Right atrium auricular region (tissue), 2 donors: ENCODE measurements at regions not wholly inside any gene's neighbourhood (a gene's known extent, or its start where the extent isn't known, plus 50 kb on each side); places are given as distances from the start of the nearest gene placed in this dataset.
"Not testable (repeated sequence)": the region's sequence is repeated elsewhere in the genome, so short reads cannot be mapped to it uniquely, and the experiment has no call there.

Source experiments
- DNase-seq: peaks from one replicate; pipeline ENCODE4 v3.0.0-alpha.2; 2019; ENCODE audit warnings: low spot score
- H3K27ac ChIP-seq, 2 donors: fragments of 200-600 bp; sonication (generic); 1 replicate in 1 of 2; 2 replicates in 1 of 2; pipeline ENCODE4 v1.5.1; 2016 to 2019
- H3K27me3 ChIP-seq, 2 donors: fragments of 200-600 bp; sonication (generic); one replicate each; pipeline versions ENCODE4 v1.5.1 to v1.6.0; 2017 to 2019
- H3K36me3 ChIP-seq: fragments of 200-600 bp; sonication (generic); one replicate; pipeline ENCODE4 v1.5.1; 2016
- H3K4me1 ChIP-seq, 2 donors: fragments of 200-600 bp; sonication (generic); one replicate each; pipeline versions ENCODE4 v1.5.1 to v1.6.0; 2017 to 2019
- H3K4me3 ChIP-seq, 2 donors: fragments of 200-600 bp; sonication (generic); 1 replicate in 1 of 2; 2 replicates in 1 of 2; pipeline ENCODE4 v1.5.1; 2017 to 2019; ENCODE audit warnings: mild to moderate bottlenecking in 1 of 2, moderate library complexity in 1 of 2
- H3K9me3 ChIP-seq, 2 donors: fragments of 200-600 bp; sonication (generic); one replicate each; pipeline ENCODE4 v1.5.1; 2019
- CTCF ChIP-seq, 2 donors: fragments of 200-600 bp; sonication (generic); IDR thresholded peaks; one replicate each; pipeline ENCODE4 v1.5.1; 2019; ENCODE audit warnings: antibody characterized with exemption in 2 of 2

GRCh38 chr15:59792359-59792758 is 103.2 kb upstream of the BNIP2 start:
- H3K9me3 ChIP-seq: no peaks in the 10 kb centered on the region
- TF ChIP-seq CTCF (IDR thresholded peaks at IDR 0.05): no peak
- H3K4me1 ChIP-seq: no peaks in the 10 kb centered on the region
- no peaks in the 10 kb centered on the region for H3K27me3 ChIP-seq
- H3K4me3 ChIP-seq: no peak overlapping the region
- no peak overlapping the region for H3K27ac ChIP-seq
- H3K36me3 ChIP-seq: no peaks in the 10 kb centered on the region
- no peak for DNase-seq

GRCh38 chr15:59791755-59792154 is 102.6 kb upstream of the BNIP2 start:
- Histone ChIP-seq H3K4me3 (no peak overlapping the region), H3K27ac (no peak overlapping the region), H3K36me3 (no peaks in the 10 kb centered on the region), H3K9me3 (no peaks in the 10 kb centered on the region), H3K4me1 (no peaks in the 10 kb centered on the region), H3K27me3 (no peaks in the 10 kb centered on the region)
- no peak for DNase-seq
- no peak for TF ChIP-seq CTCF (IDR thresholded peaks at IDR 0.05)

- no peak for DNase-seq
- no peak for TF ChIP-seq CTCF (IDR thresholded peaks at IDR 0.05)
- Histone ChIP-seq H3K36me3 (no peaks in the 10 kb centered on the region), H3K9me3 (no peaks in the 10 kb centered on the region), H3K27me3 (no peaks in the 10 kb centered on the region), H3K4me3 (no peak overlapping the region), H3K27ac (no peak overlapping the region), H3K4me1 (no peaks in the 10 kb centered on the region)
Measured at GRCh38 chr15:59791079-59791478, 102.0 kb upstream of the BNIP2 start.

- not testable (repeated sequence) for H3K4me3 ChIP-seq, H3K27me3 ChIP-seq, H3K4me1 ChIP-seq, H3K9me3 ChIP-seq, H3K27ac ChIP-seq, H3K36me3 ChIP-seq, DNase-seq
Measured at GRCh38 chr15:59786466-59786865, 97.3 kb upstream of the BNIP2 start.

- not testable (repeated sequence) for H3K27me3 ChIP-seq, H3K27ac ChIP-seq, H3K4me1 ChIP-seq, H3K4me3 ChIP-seq, H3K36me3 ChIP-seq, H3K9me3 ChIP-seq, DNase-seq
Measured at GRCh38 chr15:59785981-59786380, 96.9 kb upstream of the BNIP2 start.

- H3K27me3 ChIP-seq, H3K27ac ChIP-seq, H3K36me3 ChIP-seq, DNase-seq, H3K4me3 ChIP-seq, H3K4me1 ChIP-seq, H3K9me3 ChIP-seq: not testable (repeated sequence)
Measured at GRCh38 chr15:59783774-59784520, 94.8 kb upstream of the BNIP2 start.

GRCh38 chr15:59779110-59779509 is 90.0 kb upstream of the BNIP2 start:
- no peaks in the 10 kb centered on the region for H3K9me3 ChIP-seq
- H3K4me3 ChIP-seq: no peak overlapping the region
- H3K4me1 ChIP-seq: no peaks in the 10 kb centered on the region
- no peaks in the 10 kb centered on the region for H3K36me3 ChIP-seq
- no peak for DNase-seq
- no peak overlapping the region for H3K27ac ChIP-seq
- TF ChIP-seq CTCF (IDR thresholded peaks at IDR 0.05): no peak
- H3K27me3 ChIP-seq: no peaks in the 10 kb centered on the region
